ENCODE measurements at regions not wholly inside any gene's neighbourhood (a gene's known extent, or its start where the extent isn't known, plus 50 kb on each side); places are given as distances from the start of the nearest gene placed in this dataset.
"Not testable (repeated sequence)": the region's sequence is repeated elsewhere in the genome, so short reads cannot be mapped to it uniquely, and the experiment has no call there.

GRCh38 chr20:25953876-25954275 lies 257.2 kb upstream of the ZNF337 start:
- not testable (repeated sequence) for H4K20me1 ChIP-seq, H3K27me3 ChIP-seq, H3K27ac ChIP-seq, H3K9me3 ChIP-seq, H3K4me2 ChIP-seq, H3K4me1 ChIP-seq, H3K36me3 ChIP-seq, H3K4me3 ChIP-seq, H3K9ac ChIP-seq

GRCh38 chr20:25935230-25935629 lies 238.6 kb upstream of the ZNF337 start:
- not testable (repeated sequence) for H4K20me1 ChIP-seq, H3K9me3 ChIP-seq, H3K36me3 ChIP-seq, H3K27ac ChIP-seq, H3K27me3 ChIP-seq, H3K4me3 ChIP-seq, H3K4me2 ChIP-seq, H3K9ac ChIP-seq, H3K4me1 ChIP-seq

- not testable (repeated sequence) for H3K36me3 ChIP-seq, H3K4me1 ChIP-seq, H3K9me3 ChIP-seq, H3K4me3 ChIP-seq, H3K4me2 ChIP-seq, H4K20me1 ChIP-seq, H3K27me3 ChIP-seq, H3K27ac ChIP-seq, H3K9ac ChIP-seq
Observed at GRCh38 chr20:25932806-25933205, 236.2 kb upstream of the ZNF337 start.

DNA sequence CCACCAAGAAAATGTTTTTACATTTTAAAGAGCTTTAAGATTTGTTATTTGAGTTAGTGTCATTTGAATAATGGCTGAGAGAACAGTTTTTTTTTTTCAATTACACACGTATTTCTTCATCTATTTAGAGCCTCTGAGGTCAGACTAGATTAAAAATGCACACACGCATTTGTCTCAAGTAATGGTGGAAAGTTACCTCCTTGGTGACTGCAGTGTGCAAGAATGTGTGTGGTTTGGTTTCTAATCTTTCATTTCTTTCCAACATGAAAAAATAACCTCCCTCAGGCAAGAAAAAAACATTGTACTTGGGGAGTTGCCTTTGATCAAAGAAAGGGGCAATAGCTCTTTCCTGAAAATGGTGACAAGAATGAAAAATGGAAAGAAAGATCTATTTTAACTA lies 235.5 kb upstream of the ZNF337 start:
- H3K36me3 ChIP-seq, H3K4me3 ChIP-seq, H3K27ac ChIP-seq, H3K4me2 ChIP-seq, H3K4me1 ChIP-seq, H4K20me1 ChIP-seq, H3K9me3 ChIP-seq, H3K9ac ChIP-seq, H3K27me3 ChIP-seq: not testable (repeated sequence)

DNA sequence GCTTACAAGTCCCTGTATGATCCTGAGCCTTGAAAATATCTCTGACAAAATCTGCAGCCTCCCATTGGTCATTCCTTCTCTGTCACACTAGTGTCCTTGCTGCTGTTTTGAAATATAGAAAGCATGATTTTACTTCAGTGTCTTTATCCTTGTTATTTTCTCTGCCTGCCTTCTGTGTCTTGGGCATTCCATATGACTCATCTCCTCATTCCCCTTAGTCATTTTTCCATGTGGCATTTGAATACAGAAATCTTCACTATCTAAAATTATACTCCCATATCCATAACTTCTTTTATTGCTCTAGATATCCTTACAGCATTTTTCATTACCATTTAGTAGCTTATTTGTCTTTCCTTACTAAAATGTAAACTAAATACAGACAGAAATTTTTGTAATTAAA lies 205.7 kb upstream of the ZNF337 start:
- H3K4me3 ChIP-seq, H3K27ac ChIP-seq, H3K9me3 ChIP-seq, H4K20me1 ChIP-seq, H3K27me3 ChIP-seq, H3K9ac ChIP-seq, H3K4me1 ChIP-seq, H3K36me3 ChIP-seq, H3K4me2 ChIP-seq: not testable (repeated sequence)

GRCh38 chr20:25898663-25899062 lies 202.0 kb upstream of the ZNF337 start:
- H3K27ac ChIP-seq, H3K9ac ChIP-seq, H3K27me3 ChIP-seq, H4K20me1 ChIP-seq, H3K36me3 ChIP-seq, H3K4me1 ChIP-seq, H3K9me3 ChIP-seq, H3K4me2 ChIP-seq, H3K4me3 ChIP-seq: not testable (repeated sequence)

- H3K9ac ChIP-seq, H3K36me3 ChIP-seq, H3K4me3 ChIP-seq, H3K27me3 ChIP-seq, H3K27ac ChIP-seq, H3K9me3 ChIP-seq, H3K4me1 ChIP-seq, H3K4me2 ChIP-seq, H4K20me1 ChIP-seq: not testable (repeated sequence)
Observed at GRCh38 chr20:25879096-25879495, 182.4 kb upstream of the ZNF337 start.

DNA sequence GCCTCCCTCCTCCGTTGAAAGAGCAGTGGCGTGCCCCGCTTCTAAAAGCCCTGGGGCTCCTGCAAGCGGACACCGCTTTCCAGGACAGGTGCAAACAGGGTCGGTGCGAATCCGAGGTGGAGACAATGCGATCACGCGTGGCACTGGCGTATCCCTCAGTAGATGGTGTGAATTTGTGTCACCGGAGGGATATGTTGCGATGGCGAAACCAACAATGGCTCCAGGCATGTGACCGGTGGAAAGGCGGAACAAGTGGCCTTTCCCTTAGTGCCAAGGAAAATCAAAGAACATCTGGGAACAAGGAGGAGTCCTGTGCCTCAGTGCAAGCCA lies 172.0 kb upstream of the ZNF337 start:
- H3K36me3 ChIP-seq, H3K27ac ChIP-seq, H3K4me3 ChIP-seq, H3K9ac ChIP-seq, H3K9me3 ChIP-seq: not testable (repeated sequence)
- H3K4me1 ChIP-seq: peaks cover 23% of the 10 kb centered on the region
- 0 out of 2 replicates have a peak overlapping the region, but pooled peaks have one; percentile 24 for H3K4me2 ChIP-seq
- peaks cover 14% of the 10 kb centered on the region; the same call in 1 of the 2 replicates for H4K20me1 ChIP-seq
- H3K27me3 ChIP-seq: peaks cover 45% of the 10 kb centered on the region

DNA sequence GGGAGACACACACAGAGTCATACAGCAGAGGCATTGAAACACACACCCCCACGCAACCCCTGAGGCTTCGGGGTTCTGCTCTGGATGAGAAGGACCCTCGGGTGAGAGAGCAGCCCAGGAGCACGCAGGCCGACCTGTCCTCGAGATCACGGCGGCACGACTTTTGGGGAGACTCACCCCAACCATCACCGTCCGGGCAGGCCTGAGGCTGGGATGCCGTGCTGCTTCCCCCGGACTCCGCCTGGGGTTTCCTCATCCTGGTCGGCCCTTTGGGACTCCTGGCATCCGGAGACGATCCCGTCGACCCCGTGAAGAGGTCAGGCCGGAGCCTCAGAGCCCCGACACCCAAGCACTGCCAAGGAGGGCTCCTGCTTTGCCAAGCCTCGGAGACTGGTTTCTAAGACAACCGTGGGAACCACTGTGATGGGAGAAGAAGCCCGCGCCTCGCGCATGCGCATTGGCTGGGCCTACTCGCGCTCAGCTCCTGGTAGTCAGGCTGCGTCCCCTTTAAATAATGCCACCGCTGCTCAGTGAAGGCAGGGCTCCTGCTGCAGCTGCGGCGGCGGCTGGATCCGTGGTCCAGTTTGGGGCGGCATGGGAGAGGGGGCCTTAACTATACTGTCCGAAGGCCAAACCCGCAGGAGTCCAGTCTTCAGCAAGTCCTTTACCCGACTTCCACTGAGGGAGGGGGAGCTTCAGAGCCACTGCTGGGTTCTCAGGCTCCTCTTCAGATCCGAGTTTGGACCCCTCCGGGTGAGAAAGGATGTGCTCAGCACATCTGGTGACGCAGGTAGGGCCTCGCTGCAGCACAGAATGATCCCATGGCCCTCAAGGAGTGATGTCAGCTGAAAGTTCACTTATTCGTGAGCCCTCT lies 171.4 kb upstream of the ZNF337 start:
- Histone ChIP-seq H3K4me1 (peaks cover 27% of the 10 kb centered on the region), H3K27ac (no peak overlapping the region), H3K4me3 (no peak overlapping the region), H3K4me2 (0 out of 2 replicates have a peak overlapping the region, but pooled peaks have one; percentile 24), H3K9me3 (no peaks in the 10 kb centered on the region), H4K20me1 (peaks cover 15% of the 10 kb centered on the region), H3K27me3 (peaks cover 51% of the 10 kb centered on the region), H3K36me3 (no peaks in the 10 kb centered on the region), H3K9ac (no peak overlapping the region)
- no peak for TF ChIP-seq Cebpa-rat (IDR thresholded peaks at IDR 0.05)

- Histone ChIP-seq H3K27me3 (peaks cover 59% of the 10 kb centered on the region), H3K4me1 (peaks cover 35% of the 10 kb centered on the region), H4K20me1 (peaks cover 23% of the 10 kb centered on the region)
- H3K36me3 ChIP-seq, H3K9me3 ChIP-seq, H3K9ac ChIP-seq, H3K4me3 ChIP-seq, H3K4me2 ChIP-seq, H3K27ac ChIP-seq: not testable (repeated sequence)
Observed at GRCh38 chr20:25867015-25867775, 170.5 kb upstream of the ZNF337 start.
